NB4 (cell line): ENCODE measurements at regions not wholly inside any gene's neighbourhood (a gene's known extent, or its start where the extent isn't known, plus 50 kb on each side); places are given as distances from the start of the nearest gene placed in this dataset.

Experiments used
- DNase-seq: peaks from one replicate; pipeline ENCODE4 v3.0.0; 2010; ENCODE audit warnings: low read depth
- H3K4me3 ChIP-seq: one replicate; pipeline ENCODE4 v1.5.1; 2011; ENCODE audit warnings: mild to moderate bottlenecking, low read depth, low read length, moderate library complexity
- CTCF ChIP-seq: IDR thresholded peaks from one replicate; pipeline ENCODE4 v1.5.1; 2012; ENCODE audit warnings: low read depth, low read length
- MAX ChIP-seq: IDR thresholded peaks from 2 replicates; pipeline ENCODE4 v1.6.1; 2011; ENCODE audit warnings: low read depth, low read length
- MYC ChIP-seq: IDR thresholded peaks from 2 replicates; pipeline ENCODE4 v1.6.1; 2011; ENCODE audit warnings: low read depth, low read length
- POLR2A ChIP-seq: IDR thresholded peaks from 2 replicates; pipeline ENCODE4 v1.6.1; 2011; ENCODE audit warnings: mild to moderate bottlenecking; ENCODE audit not compliant: insufficient read length; ENCODE audit errors: extremely low read depth

DNA sequence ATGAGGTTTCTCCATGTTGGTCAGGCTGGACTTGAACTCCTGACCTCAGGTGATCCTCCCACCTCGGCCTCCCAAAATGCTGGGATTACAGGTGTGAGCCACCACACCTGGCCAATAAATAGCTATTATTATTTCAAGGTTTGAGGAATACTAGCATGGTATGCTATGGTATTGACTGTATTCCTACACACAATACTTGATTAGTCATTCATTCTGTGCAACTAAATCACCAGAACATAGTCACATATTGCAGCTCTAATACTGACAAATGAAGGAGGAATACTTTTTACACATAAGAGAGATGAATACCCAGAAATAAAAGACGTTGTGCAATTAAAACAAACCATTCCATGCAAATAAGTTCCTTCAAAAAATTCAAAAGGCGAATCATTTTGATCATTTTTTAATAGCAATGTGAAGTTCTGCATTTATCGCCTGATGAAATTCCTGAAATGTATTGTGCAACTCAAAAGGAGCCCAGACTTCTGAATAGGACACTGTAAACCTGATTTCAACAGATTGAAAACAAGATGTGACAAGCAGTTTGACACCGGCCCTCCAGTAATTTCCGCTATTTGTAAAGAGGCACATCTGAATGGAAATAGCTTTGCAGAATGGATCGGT is 687.4 kb upstream of the SEMA6A start:
- no peak overlapping the region for H3K4me3 ChIP-seq
- no peak for DNase-seq
- TF ChIP-seq MYC (no peak), POLR2A (no peak), CTCF (no peak), MAX (no peak)

DNA sequence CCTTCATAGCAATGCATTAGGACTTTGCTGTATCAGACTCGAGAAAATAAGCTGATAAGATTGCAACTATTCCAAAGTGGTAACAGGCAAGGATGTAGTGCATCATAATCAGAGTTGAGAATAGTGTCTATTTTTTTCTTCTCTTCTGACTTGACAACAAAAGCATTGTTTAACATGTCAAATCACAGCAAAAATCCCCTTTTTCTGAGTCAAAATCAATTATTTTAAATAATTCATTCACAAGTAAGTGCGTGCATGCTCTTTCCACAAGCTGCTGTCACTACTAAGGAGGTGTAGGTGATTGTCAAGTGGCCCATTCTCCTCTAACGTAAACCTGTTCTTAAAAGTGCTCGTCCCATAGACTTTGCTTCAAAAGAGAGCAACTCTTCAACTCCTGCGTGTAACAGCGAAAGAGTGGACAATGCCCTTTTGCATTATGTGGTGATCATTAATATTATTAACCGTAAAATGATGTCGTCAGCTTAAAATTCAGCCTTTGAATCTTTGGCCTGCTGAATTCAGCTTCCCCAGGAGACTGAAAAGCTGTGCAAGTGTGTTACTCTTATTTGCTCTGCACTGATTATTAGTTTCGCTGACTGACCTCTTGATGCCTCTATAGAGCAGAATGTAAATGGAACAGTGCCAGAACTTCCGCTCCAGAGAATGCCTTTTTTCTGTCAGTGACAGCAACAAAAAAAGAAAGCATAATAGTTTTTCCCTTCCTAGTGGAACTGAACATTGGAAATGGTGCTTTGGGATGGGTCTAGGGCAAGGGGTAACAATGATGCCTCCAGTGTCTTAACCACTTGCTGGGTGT is 680.8 kb upstream of the SEMA6A start:
- TF ChIP-seq POLR2A (no peak), MAX (no peak), MYC (no peak), CTCF (no peak)
- DNase-seq: no peak

DNA sequence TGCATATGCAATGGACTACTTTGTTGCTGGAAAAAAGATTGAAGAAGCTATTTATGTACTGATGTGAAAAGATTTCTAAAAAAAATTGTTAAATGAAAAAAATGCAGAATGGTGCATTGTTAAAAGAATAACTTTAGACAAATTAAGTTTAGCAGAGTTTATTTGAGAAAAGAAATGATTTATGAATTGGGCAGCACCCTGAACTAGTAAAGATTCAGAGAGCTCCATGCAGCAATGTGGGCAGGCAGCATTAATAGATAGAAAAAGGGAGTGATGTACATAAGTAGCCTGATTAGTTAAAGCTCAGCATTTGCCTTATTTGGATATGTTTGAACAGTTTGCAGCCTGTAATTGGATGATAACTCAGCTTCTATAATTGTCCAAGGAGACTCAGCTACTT is 677.9 kb upstream of the SEMA6A start:
- no peak for TF ChIP-seq POLR2A
- no peak for TF ChIP-seq CTCF
- no peak for TF ChIP-seq MAX
- TF ChIP-seq MYC: no peak
- no peak overlapping the region for H3K4me3 ChIP-seq
- no peak for DNase-seq

More for the DNA sequence above, 680.8 kb upstream of the SEMA6A start:
- H3K4me3 ChIP-seq: no peak overlapping the region

- no peak overlapping the region for H3K4me3 ChIP-seq
- TF ChIP-seq CTCF (no peak), MYC (no peak), MAX (no peak), POLR2A (no peak)
- no peak for DNase-seq
These were observed 674.6 kb upstream of the SEMA6A start for GRCh38 chr5:117249086-117249815.

- no peak for DNase-seq
- H3K4me3 ChIP-seq: no peak overlapping the region
- no peak for TF ChIP-seq MYC
- TF ChIP-seq POLR2A: no peak
- TF ChIP-seq MAX: no peak
- TF ChIP-seq CTCF: no peak
These were observed 671.8 kb upstream of the SEMA6A start for GRCh38 chr5:117246424-117246823.
